GM10266 (cell line): ENCODE measurements at regions not wholly inside any gene's neighbourhood (a gene's known extent, or its start where the extent isn't known, plus 50 kb on each side); places are given as distances from the start of the nearest gene placed in this dataset.
"Not testable (repeated sequence)": the region's sequence is repeated elsewhere in the genome, so short reads cannot be mapped to it uniquely, and the experiment has no call there.

ENCODE experiments used
- DNase-seq: peaks from one replicate; pipeline ENCODE4 v3.0.0; 2012; ENCODE audit errors: extremely low spot score
- TF ChIP-seq, protein P1 (sequence below): IDR thresholded peaks from 2 replicates; pipeline ENCODE4 v1.5.1; 2012; ENCODE audit warnings: mild to moderate bottlenecking, low read depth; ENCODE audit not compliant: control insufficient read depth, insufficient read depth; ENCODE audit errors: missing control alignments

DNA sequence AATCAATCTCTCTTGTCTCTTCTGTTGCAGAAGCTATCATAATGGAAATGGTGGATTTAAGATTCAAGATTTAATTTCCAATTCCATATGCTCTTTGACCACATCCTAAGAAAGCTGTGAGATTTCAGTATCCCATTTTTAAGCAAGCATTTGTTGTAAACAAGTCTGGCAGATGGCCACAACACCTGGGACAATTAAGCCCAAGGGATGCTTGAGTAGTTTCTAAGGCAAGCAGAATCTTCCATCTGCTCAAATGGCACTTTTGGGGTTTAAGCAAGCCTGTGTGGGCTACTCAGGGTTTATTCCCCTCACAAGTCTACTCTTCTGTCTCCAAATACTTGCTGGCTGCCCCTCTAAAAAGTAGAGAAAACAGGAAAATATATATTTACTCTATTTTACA, 304.7 kb upstream of the SYT1 start:
- DNase-seq, result no peak
- TF ChIP-seq, protein P1, sequence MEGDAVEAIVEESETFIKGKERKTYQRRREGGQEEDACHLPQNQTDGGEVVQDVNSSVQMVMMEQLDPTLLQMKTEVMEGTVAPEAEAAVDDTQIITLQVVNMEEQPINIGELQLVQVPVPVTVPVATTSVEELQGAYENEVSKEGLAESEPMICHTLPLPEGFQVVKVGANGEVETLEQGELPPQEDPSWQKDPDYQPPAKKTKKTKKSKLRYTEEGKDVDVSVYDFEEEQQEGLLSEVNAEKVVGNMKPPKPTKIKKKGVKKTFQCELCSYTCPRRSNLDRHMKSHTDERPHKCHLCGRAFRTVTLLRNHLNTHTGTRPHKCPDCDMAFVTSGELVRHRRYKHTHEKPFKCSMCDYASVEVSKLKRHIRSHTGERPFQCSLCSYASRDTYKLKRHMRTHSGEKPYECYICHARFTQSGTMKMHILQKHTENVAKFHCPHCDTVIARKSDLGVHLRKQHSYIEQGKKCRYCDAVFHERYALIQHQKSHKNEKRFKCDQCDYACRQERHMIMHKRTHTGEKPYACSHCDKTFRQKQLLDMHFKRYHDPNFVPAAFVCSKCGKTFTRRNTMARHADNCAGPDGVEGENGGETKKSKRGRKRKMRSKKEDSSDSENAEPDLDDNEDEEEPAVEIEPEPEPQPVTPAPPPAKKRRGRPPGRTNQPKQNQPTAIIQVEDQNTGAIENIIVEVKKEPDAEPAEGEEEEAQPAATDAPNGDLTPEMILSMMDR, result no peak

- DNase-seq, result no peak
- TF ChIP-seq, protein P1, result no peak
These were observed 303.9 kb upstream of the SYT1 start for GRCh38 chr12:78560633-78561032.

DNA sequence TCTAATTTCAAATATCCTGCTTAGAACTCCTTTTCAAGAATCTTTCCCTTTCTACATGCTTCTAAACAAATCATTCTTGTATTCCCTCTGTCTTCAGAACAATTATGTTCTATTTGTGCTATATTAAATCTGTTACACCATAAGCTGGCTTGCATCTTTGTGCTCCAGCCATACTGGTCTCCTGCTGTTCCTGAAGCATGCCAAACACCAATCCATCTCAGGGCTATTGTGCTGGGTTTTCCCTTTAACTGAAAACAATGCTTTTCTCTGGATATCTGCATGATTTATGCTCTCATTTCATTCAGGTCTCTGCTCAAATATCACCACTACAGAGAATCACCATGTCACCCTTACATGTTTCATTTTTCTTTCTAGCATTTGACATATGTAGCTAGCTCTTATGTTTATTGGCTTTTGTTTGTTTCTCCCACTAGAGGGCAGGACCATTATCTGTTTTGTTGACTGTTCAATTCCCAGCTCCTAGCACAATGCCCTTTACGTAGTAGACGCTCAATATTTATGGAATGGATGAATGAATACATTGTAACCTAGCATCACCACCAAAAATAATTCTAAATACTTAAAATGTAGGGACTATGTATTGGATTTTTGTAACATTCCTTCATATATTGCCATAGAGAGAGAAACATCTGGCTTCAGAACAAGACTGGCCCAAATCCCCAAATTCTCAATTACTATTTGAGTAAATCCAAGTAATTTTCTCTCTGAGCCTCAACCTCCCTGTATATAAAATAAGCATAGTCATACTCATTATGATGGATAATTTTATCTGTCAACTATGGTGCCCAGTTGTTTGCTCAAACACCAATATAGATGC, 302.0 kb upstream of the SYT1 start:
- no peak for DNase-seq
- TF ChIP-seq, protein P1, result peak; percentile 32

DNA sequence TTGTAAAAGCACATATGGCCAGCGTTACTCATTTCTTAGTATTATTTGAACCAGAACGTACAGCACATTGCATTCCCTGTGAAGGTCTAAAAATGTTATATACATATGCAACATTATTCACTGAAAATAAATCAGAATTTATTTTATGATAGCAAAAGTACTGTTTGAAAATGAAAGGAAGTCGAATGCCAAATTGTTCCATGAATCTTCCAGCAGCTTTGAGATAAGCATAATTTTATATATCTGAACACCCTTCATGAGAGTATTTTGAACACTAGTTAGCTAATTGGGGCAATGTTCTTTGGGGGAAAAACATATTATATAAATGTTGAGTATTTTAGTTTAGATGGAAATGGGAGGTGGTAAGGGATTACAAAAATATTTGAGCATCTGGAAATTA, 300.7 kb upstream of the SYT1 start:
- TF ChIP-seq, protein P1, result no peak
- DNase-seq, result no peak

- TF ChIP-seq, protein P1, result no peak
- no peak for DNase-seq
These were observed 298.1 kb upstream of the SYT1 start for GRCh38 chr12:78566456-78566855.

GRCh38 chr12:78568321-78569020, 296.1 kb upstream of the SYT1 start:
- TF ChIP-seq, protein P1, result no peak
- DNase-seq, result no peak

DNA sequence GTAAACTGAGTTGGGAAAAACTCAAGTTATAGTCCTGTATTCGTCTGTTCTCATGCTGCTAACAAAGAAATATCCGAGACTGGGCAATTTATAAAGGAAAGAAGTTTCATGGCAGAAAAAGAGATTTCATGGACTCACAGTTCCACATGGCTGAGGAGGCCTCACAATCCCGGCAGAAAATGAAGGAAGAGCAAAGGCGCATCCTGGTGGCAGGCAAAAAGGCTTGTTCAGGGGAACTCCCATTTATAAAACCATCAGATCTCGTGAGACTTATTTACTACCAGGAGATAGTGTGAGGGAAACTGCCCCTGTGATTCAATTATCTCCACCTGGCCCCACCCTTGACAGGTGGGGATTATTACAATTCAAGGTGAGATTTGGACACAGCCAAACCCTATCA, 292.6 kb upstream of the SYT1 start:
- DNase-seq, result no peak
- TF ChIP-seq, protein P1, result no peak

DNA sequence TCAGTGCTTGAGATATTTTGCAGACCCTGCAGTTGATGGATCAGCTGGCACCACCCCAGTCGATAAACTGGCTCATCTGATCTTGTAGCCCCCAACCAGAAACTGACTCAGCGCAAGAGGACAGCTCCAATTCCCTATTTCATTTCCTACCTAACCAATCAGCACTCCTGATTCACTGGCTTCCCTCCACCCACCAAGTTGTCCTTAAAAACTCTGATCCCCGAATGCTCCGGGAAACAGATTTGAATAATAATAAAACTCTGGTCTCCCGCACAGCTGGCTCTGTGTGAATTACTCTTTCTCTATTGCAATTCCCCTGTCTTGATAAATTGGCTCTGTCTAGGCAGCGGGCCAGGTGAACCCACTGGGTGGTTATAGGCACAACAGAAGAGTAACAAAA, 289.4 kb upstream of the SYT1 start:
- DNase-seq, result not testable (repeated sequence)
